ENCODE measurements at regions not wholly inside any gene's neighbourhood (a gene's known extent, or its start where the extent isn't known, plus 50 kb on each side); places are given as distances from the start of the nearest gene placed in this dataset.

GRCh38 chr10:1807924-1808323 lies 70.6 kb upstream of the ADARB2 start:
- H3K27me3 Mint-ChIP-seq = no peaks in the 10 kb centered on the region
- no peak overlapping the region for H3K4me3 Mint-ChIP-seq
- H3K4me1 Mint-ChIP-seq = no peaks in the 10 kb centered on the region
- DNase-seq = no peak
- H3K36me3 Mint-ChIP-seq = no peaks in the 10 kb centered on the region
- H3K27ac Mint-ChIP-seq = no peak overlapping the region
- H3K9me3 Mint-ChIP-seq = peaks cover 2% of the 10 kb centered on the region
- CTCF ChIA-PET = no interaction called here

GRCh38 chr10:1807196-1807595 lies 69.9 kb upstream of the ADARB2 start:
- no peak for DNase-seq
- Mint-ChIP-seq H3K4me1 (no peaks in the 10 kb centered on the region), H3K9me3 (peaks cover 2% of the 10 kb centered on the region), H3K36me3 (no peaks in the 10 kb centered on the region), H3K27ac (no peak overlapping the region), H3K4me3 (no peak overlapping the region), H3K27me3 (no peaks in the 10 kb centered on the region)
- CTCF ChIA-PET = no interaction called here

GRCh38 chr10:1802413-1802812 lies 65.1 kb upstream of the ADARB2 start:
- H3K4me1 Mint-ChIP-seq = no peaks in the 10 kb centered on the region
- no peak overlapping the region for H3K4me3 Mint-ChIP-seq
- no peaks in the 10 kb centered on the region for H3K36me3 Mint-ChIP-seq
- no peaks in the 10 kb centered on the region for H3K27me3 Mint-ChIP-seq
- no peak for DNase-seq
- CTCF ChIA-PET = no interaction called here
- peaks cover 3% of the 10 kb centered on the region for H3K9me3 Mint-ChIP-seq
- H3K27ac Mint-ChIP-seq = no peak overlapping the region

- no peak overlapping the region for H3K4me3 Mint-ChIP-seq
- H3K9me3 Mint-ChIP-seq = peaks cover 1% of the 10 kb centered on the region
- H3K27me3 Mint-ChIP-seq = no peaks in the 10 kb centered on the region
- no peak overlapping the region for H3K27ac Mint-ChIP-seq
- H3K36me3 Mint-ChIP-seq = no peaks in the 10 kb centered on the region
- no peak for DNase-seq
- H3K4me1 Mint-ChIP-seq = no peaks in the 10 kb centered on the region
- CTCF ChIA-PET = no interaction called here
Observed at GRCh38 chr10:1788401-1788800, 51.1 kb upstream of the ADARB2 start.

Measured in activated naive CD4-positive, alpha-beta T cell treated with anti-CD3 and anti-CD28 coated beads, Interleukin-2, amount 10 ng/mL, durations not matched to agents 7 days and 5 days (primary cell).